Muscle layer of colon (tissue), 2 donors: ENCODE measurements at regions not wholly inside any gene's neighbourhood (a gene's known extent, or its start where the extent isn't known, plus 50 kb on each side); places are given as distances from the start of the nearest gene placed in this dataset.

Experiments used
- H3K27ac ChIP-seq: one replicate; pipeline ENCODE4 v1.7.0; 2013; ENCODE audit warnings: low read depth, mild to moderate bottlenecking, low read length, moderate library complexity
- H3K27me3 ChIP-seq, 2 donors: one replicate each; pipeline ENCODE4 v1.7.0; 2013; ENCODE audit warnings: low read length in 2 of 2, mild to moderate bottlenecking in 2 of 2; ENCODE audit not compliant: insufficient read depth in 2 of 2, control insufficient read depth in 1 of 2
- H3K36me3 ChIP-seq: one replicate; pipeline ENCODE4 v1.7.0; 2013; ENCODE audit warnings: mild to moderate bottlenecking, low read length; ENCODE audit not compliant: insufficient read depth
- H3K4me1 ChIP-seq: one replicate; pipeline ENCODE4 v1.7.0; 2013; ENCODE audit warnings: mild to moderate bottlenecking, low read length; ENCODE audit not compliant: insufficient read depth
- H3K4me3 ChIP-seq, 2 donors: one replicate each; pipeline ENCODE4 v1.7.0; 2013; ENCODE audit warnings: low read length in 2 of 2, low read depth in 1 of 2, mild to moderate bottlenecking in 1 of 2, moderate library complexity in 1 of 2
- H3K9ac ChIP-seq: one replicate; pipeline ENCODE4 v1.7.0; 2013; ENCODE audit warnings: low read length
- H3K9me3 ChIP-seq: one replicate; pipeline ENCODE4 v1.7.0; 2013; ENCODE audit warnings: mild to moderate bottlenecking, low read length
- donor health status: abdominal sarcoma.
- donor health status: Adenocarcinoma of cecum.

DNA sequence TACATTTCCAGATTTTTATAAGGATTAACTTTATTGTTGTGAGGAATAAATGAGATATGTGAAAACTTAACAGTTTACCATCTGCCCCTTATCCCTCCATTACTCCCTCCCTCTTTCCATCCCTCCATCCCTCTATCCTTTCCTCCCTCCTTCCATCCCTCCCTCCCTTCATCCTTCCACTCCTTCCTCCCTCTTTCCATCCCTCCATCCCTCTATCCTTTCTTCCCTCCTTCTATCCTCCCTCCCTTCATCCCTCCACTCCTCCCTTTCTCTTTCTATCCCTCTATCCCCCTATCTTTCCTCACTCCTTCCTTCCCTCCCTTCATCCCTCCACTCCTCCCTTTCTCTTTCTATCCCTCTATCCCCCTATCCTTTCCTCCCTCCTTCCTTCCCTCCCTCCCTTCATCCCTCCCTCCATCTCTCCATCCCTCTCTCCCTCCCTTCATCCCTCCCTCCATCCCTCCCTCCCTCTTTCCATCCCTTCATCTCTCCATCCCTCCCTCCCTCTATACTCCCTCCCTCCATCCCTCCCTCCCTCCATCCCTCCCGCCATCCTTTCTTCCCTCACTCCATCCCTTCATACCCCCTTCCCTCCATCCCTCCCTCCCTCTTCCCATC, 181.8 kb upstream of the PLXNC1 start:
- no peak overlapping the region for H3K9ac ChIP-seq
- H3K4me1 ChIP-seq = no peaks in the 10 kb centered on the region
- no peak overlapping the region for H3K4me3 ChIP-seq
- H3K36me3 ChIP-seq = no peaks in the 10 kb centered on the region
- no peak overlapping the region for H3K27ac ChIP-seq
- H3K9me3 ChIP-seq = no peaks in the 10 kb centered on the region
- H3K27me3 ChIP-seq = no peaks in the 10 kb centered on the region

DNA sequence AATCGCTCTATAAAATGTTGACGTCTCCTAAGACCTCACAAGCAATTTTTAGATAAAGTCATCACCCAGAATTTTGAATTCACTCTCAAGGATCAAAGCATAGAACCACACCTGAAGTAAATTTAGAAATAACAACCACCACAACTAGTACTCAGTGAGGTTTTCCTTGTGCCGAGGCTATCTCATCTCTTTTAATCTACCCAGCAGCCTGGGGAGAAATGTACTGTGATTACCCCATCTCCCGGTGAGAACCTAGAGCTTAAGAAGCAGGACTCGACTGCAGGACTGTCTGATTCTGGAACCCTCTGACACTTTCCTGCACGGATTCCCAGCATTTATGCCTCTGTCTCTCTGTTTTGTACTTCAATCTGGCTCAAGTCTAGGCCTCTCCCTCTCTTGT, 180.9 kb upstream of the PLXNC1 start:
- Histone ChIP-seq H3K36me3 (no peaks in the 10 kb centered on the region), H3K27ac (no peak overlapping the region), H3K4me3 (no peak overlapping the region), H3K4me1 (no peaks in the 10 kb centered on the region), H3K9ac (no peak overlapping the region), H3K9me3 (no peaks in the 10 kb centered on the region), H3K27me3 (no peaks in the 10 kb centered on the region)

DNA sequence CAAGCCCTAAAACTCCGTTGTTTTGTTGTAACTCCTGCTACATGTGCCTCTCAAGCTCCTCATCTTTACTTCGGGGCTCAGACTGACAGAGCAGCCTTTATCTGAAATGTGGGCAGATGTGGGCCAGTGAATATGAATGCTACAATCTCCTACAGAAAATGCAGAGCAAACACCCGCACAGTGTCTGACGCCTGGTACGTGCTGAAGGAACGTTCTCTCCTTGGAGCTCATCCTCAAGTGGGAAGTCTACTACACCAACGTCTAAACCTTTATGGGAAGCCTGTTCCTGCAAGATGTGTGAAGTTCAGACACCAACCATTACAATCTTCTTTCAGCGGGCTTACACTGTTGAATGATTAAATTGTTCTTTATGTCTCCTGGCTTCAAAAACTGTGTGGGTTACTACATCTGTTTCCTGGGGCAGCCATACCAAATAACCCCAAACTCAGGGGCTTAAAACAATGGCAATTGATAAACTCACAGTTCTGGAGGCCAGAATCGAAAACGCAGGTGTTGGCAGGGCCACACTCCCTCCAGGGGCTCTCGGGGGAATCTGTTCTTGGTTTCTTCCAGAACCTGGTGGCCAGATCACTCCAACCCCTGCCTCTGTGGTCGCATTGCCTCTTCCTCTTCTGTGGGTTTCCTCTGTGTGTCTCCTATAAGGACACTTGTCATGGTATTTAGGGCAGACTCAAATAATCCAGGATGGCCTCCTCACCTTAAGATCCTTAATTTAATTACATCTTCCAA, 179.7 kb upstream of the PLXNC1 start:
- H3K9me3 ChIP-seq = no peaks in the 10 kb centered on the region
- no peaks in the 10 kb centered on the region for H3K27me3 ChIP-seq
- no peak overlapping the region for H3K9ac ChIP-seq
- H3K27ac ChIP-seq = no peak overlapping the region
- no peaks in the 10 kb centered on the region for H3K36me3 ChIP-seq
- H3K4me3 ChIP-seq = no peak overlapping the region
- no peaks in the 10 kb centered on the region for H3K4me1 ChIP-seq

DNA sequence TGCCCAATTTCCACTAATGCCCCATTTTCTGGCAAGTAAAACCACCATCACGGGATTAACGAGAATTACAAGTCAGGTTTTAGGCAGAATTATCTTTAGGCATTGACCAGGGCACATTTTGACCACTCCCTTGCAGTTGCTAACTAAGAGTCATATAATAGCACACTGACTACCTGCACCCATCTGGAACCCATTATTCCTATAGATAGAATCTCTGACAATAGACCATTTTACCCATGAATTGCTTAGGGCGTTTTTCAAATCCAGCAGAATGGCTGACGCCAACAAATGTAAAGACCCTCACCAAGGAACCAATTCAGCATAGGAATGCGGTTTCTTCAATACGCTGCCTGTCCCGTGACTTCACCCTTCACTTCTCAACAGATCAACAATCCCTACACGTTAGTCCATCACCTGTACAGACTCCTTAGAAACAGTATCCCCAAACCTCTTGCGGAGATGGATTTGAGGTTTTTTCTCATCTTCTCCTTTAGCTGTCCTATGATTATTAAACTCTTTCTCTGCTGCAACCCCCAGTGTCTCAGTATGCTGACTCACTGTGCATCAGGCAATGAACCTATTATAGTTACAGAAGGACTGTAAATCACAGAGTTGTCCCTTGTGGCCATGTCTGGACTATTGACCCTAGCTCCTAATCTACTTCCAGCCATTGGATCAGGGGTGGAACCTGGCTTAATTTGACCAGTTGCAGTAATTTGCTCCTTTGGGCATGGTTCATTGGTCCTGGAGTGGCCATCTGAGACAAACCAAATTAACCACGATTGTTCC, 177.3 kb upstream of the PLXNC1 start:
- H3K27me3 ChIP-seq = no peaks in the 10 kb centered on the region
- no peak overlapping the region for H3K4me3 ChIP-seq
- no peaks in the 10 kb centered on the region for H3K36me3 ChIP-seq

DNA sequence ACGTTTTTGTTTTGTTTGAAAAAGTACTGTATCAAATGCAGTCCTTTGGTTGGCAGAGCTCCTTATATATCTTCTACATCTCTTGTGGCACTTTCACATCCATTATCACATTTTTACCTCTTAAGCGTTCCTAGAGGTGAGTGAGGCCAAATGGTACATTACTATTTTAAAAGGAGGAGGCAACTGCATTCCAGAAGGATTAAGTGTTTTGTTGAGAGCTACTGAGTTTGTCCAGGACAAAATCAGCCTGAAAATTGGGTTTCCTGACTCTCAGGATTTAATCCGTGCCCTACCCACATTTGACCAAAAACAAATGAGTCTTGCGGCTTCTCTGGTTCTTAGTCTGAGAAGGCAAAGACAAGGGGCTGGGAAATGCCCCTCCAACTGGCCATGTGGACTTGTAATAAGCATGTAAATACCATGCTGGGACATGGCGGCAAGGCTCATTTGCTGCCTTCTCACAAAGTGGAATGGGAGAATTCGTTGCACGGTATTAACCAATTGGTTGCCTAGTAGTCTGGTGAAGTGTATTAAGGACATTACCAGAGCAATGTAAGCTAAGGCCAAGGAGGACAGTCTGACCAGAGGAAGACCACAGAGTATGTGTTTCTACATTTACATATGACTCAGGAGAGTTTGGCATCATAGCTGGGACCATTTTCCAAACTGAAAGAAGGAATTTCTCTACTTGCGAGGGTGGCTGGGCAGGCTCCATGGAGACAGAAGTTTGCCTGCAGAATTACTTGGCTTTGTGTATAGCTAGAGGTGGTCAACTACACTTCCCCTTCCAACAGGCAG, 175.8 kb upstream of the PLXNC1 start:
- Histone ChIP-seq H3K4me3 (no peak overlapping the region), H3K27me3 (no peaks in the 10 kb centered on the region), H3K9me3 (no peaks in the 10 kb centered on the region), H3K27ac (no peak overlapping the region), H3K36me3 (no peaks in the 10 kb centered on the region), H3K4me1 (no peaks in the 10 kb centered on the region), H3K9ac (no peak overlapping the region)

More for the DNA sequence above, 177.3 kb upstream of the PLXNC1 start:
- H3K4me1 ChIP-seq = no peaks in the 10 kb centered on the region
- H3K9me3 ChIP-seq = no peaks in the 10 kb centered on the region
- H3K27ac ChIP-seq = no peak overlapping the region
- H3K9ac ChIP-seq = no peak overlapping the region

DNA sequence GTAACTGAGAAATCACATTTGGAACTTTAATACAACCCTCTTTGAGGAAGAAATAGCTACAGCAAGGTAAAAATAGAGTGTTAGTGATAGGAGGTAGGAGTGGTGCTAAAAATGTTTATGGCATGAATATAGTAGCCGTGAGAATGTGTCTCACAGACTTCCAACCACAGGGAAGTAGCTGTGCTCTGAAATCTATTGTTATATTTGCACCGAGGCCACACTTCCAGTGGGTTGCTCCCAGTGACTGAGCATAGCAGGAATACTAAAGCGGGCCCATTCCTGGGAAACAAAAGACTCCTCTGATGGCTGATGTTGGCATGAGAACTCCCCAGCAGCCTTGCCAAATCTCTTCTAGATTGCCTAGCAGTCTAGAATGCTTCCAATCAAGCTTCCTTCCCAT, 174.1 kb upstream of the PLXNC1 start:
- Histone ChIP-seq H3K9me3 (no peaks in the 10 kb centered on the region), H3K27ac (no peak overlapping the region), H3K9ac (no peak overlapping the region), H3K36me3 (no peaks in the 10 kb centered on the region), H3K4me1 (no peaks in the 10 kb centered on the region), H3K27me3 (no peaks in the 10 kb centered on the region), H3K4me3 (no peak overlapping the region)

DNA sequence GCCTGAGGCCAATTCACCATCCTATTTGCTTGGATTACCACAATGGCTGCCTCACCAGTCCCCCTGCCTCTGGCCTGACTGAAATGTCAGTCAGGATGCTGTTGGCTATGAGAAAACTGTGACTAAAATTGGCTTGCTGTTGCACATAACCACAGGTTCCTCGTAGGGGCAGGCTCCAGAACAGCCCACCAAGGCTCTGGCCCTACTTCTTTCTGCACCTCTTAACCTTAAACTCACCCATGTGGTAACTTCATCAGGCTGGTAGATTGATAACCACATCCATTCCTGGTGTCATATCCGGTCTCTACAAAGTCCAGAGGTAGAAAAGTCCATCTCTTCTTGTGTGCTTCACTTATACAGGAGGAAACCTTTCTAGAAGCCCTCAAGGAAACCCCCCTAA, 172.4 kb upstream of the PLXNC1 start:
- no peak overlapping the region for H3K9ac ChIP-seq

DNA sequence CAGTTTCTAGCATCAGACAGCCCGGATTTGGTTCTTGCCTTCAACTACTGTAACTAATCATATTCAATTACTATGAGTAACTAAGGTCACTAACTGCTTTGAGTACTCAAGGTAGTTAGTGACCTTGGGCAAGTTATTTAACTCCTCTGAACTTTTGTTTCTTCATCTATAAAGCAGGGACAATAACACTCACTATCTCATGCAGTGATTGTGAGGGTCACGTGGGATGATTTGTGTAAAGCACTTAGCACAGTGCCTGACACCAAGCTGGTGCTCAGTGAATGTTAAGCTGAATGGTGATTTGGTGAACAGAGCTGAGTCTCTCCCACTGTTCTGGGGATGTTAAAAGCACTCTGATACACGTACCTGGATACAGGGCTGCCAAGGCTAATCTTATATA, 171.3 kb upstream of the PLXNC1 start:
- Histone ChIP-seq H3K9ac (no peak overlapping the region), H3K4me1 (peaks cover 2% of the 10 kb centered on the region), H3K9me3 (no peaks in the 10 kb centered on the region), H3K27ac (no peak overlapping the region), H3K36me3 (no peaks in the 10 kb centered on the region), H3K27me3 (no peaks in the 10 kb centered on the region), H3K4me3 (no peak overlapping the region)

More for the DNA sequence above, 172.4 kb upstream of the PLXNC1 start:
- H3K4me3 ChIP-seq = no peak overlapping the region
- no peaks in the 10 kb centered on the region for H3K9me3 ChIP-seq
- H3K4me1 ChIP-seq = no peaks in the 10 kb centered on the region
- no peaks in the 10 kb centered on the region for H3K27me3 ChIP-seq
- H3K27ac ChIP-seq = no peak overlapping the region
- no peaks in the 10 kb centered on the region for H3K36me3 ChIP-seq

DNA sequence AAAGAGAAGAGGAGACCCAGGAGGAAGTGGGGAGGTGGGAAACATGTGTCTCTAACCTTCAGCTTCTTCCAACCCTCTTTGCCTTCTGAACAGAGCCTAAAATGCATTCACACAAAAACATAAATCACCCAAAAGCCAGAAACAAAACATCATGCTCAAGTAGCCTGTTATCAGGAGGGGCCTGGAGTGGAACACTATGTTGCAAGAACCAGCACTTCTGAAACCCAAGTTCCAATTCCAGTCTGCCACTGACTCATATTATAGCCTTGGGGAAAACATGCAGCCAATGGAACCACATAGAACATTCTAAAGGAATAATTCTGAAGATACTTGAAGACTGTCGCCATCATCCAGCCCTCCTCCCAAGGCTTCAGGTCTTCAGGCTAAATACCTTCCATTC, 169.8 kb upstream of the PLXNC1 start:
- no peak overlapping the region for H3K27ac ChIP-seq
- no peaks in the 10 kb centered on the region for H3K36me3 ChIP-seq

DNA sequence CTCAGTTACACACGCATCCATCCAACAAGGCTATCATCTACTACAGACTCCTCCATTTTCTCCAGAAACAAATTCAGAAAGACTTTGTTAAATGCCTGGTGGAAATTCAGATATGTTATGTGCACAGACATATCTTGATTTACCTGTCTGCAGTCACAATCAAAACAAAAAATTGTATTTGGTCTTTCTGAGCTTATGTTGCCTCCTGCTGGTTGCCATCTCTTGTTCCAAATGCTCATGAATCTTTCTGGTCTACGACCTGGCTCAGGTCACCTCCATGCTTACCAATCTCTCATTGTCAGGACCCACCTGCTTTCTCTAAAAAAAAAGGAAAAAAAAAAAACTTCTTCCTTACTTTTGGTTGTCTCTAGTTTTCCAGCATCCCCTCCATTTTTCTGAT, 169.2 kb upstream of the PLXNC1 start:
- H3K9me3 ChIP-seq = no peaks in the 10 kb centered on the region
- no peaks in the 10 kb centered on the region for H3K27me3 ChIP-seq
- H3K9ac ChIP-seq = no peak overlapping the region
- no peak overlapping the region for H3K27ac ChIP-seq
- no peaks in the 10 kb centered on the region for H3K36me3 ChIP-seq
- H3K4me1 ChIP-seq = peaks cover 11% of the 10 kb centered on the region
- H3K4me3 ChIP-seq = no peak overlapping the region

More for the DNA sequence above, 169.8 kb upstream of the PLXNC1 start:
- Histone ChIP-seq H3K9me3 (no peaks in the 10 kb centered on the region), H3K27me3 (no peaks in the 10 kb centered on the region), H3K4me1 (peaks cover 11% of the 10 kb centered on the region), H3K4me3 (no peak overlapping the region), H3K9ac (no peak overlapping the region)

DNA sequence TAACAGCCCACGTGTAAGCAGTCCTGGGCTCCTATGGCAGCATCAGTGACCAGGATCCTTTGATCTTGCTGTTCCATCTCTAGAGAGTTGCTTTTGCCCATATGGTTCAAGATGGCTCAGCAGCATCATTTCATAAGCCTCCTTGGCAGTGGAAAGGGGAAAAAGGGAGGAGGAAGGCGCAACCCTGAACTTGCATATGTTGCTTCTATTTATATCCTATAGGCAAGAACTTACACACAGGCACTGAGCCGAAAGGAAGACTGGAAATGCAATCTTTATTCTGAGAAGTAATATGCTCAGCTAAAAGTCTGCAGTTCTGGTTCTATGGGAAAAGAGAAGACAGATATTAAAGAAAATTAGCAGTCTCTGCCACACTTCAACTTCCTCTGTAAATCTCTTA, 167.7 kb upstream of the PLXNC1 start:
- H3K27me3 ChIP-seq = no peaks in the 10 kb centered on the region
- no peak overlapping the region for H3K27ac ChIP-seq
- H3K4me3 ChIP-seq = no peak overlapping the region
- H3K9me3 ChIP-seq = no peaks in the 10 kb centered on the region
- H3K9ac ChIP-seq = no peak overlapping the region
- H3K4me1 ChIP-seq = peaks cover 11% of the 10 kb centered on the region
- no peaks in the 10 kb centered on the region for H3K36me3 ChIP-seq
